D721Med (cell line): ENCODE measurements at regions not wholly inside any gene's neighbourhood (a gene's known extent, or its start where the extent isn't known, plus 50 kb on each side); places are given as distances from the start of the nearest gene placed in this dataset.

ENCODE experiments used
- DNase-seq: peaks from one replicate; pipeline ENCODE4 v3.0.0; 2011; ENCODE audit warnings: low spot score; ENCODE audit not compliant: insufficient read length
- FAIRE-seq: peaks from 2 replicates; lab custom pipeline; 2011; peaks lifted over from hg19 to GRCh38; lab: Jason Lieb, UNC
- CTCF ChIP-seq: IDR thresholded peaks from 2 replicates; pipeline ENCODE4 v1.5.1; 2012; ENCODE audit warnings: mild to moderate bottlenecking, control low read depth; ENCODE audit not compliant: insufficient read depth; ENCODE audit errors: missing control alignments

GRCh38 chr1:181354865-181355264 is 128.5 kb upstream of the CACNA1E start:
- DNase-seq (no peak), FAIRE-seq (no peak)
- no peak for TF ChIP-seq CTCF

GRCh38 chr1:181356505-181357340 is 126.6 kb upstream of the CACNA1E start:
- TF ChIP-seq CTCF, result no peak
- FAIRE-seq (no peak), DNase-seq (no peak)

GRCh38 chr1:181359012-181359411 is 124.3 kb upstream of the CACNA1E start:
- FAIRE-seq (peak; percentile 46), DNase-seq (no peak)
- no peak for TF ChIP-seq CTCF

GRCh38 chr1:181364801-181365200 is 118.5 kb upstream of the CACNA1E start:
- TF ChIP-seq CTCF, result no peak
- FAIRE-seq, result no peak
- no peak for DNase-seq

- DNase-seq, result no peak
- no peak for FAIRE-seq
- no peak for TF ChIP-seq CTCF
Measured at GRCh38 chr1:181366910-181367309, 116.4 kb upstream of the CACNA1E start.

- TF ChIP-seq CTCF, result no peak
- DNase-seq (no peak), FAIRE-seq (no peak)
Measured at GRCh38 chr1:181369416-181369815, 113.9 kb upstream of the CACNA1E start.

GRCh38 chr1:181383695-181384094 is 99.6 kb upstream of the CACNA1E start:
- FAIRE-seq, result peak; percentile 35
- no peak for DNase-seq
- no peak for TF ChIP-seq CTCF
